GM13977 (cell line): ENCODE measurements at regions not wholly inside any gene's neighbourhood (a gene's known extent, or its start where the extent isn't known, plus 50 kb on each side); places are given as distances from the start of the nearest gene placed in this dataset.
A peak's percentile ranks its signal among the peaks of the same experiment; 100 is the strongest.
"Not testable (repeated sequence)": the region's sequence is repeated elsewhere in the genome, so short reads cannot be mapped to it uniquely, and the experiment has no call there.

Experiments used
- DNase-seq: peaks from one replicate; pipeline ENCODE4 v3.0.0; 2012; ENCODE audit warnings: low spot score
- CTCF ChIP-seq: IDR thresholded peaks from 2 replicates; pipeline ENCODE4 v1.5.1; 2012; ENCODE audit warnings: mild to moderate bottlenecking, control low read depth; ENCODE audit not compliant: insufficient read depth; ENCODE audit errors: extremely low read depth, missing control alignments
- in situ Hi-C: fragments of 300-500 bp; cut with MboI; formaldehyde crosslinking; loops from one replicate; pipeline ENCODE4 v1.12.0; 2022; ENCODE audit warnings: low sequenced_read_pairs, low pct_unique_long_range_greater_than_20kb, mixed read lengths, inconsistent platforms; ENCODE audit not compliant: unreplicated experiment

DNA sequence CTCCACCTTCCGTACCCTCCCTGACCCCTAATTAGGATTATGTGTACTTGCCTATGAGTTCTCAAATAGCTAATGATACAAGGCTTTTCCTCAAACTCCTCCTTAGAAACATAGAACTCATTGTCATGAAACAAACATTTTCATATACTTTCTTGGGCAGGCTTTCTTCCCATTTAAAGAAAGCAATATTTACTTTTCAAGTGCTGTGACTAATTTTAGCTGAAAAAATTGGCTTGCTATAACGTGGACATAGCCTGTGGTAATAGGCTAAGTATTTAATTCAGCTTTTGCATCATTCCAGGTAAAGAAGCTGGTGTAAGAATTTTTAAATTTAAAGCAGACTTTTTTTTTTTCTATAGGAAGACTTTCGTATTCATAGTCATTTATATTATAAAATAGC is 208.7 kb downstream of the SOX2 start:
- in situ Hi-C loops, result no loop called here
- no peak for TF ChIP-seq CTCF
- DNase-seq, result no peak

- in situ Hi-C loops, result no loop called here
Measured at GRCh38 chr3:181921220-181921619, 209.5 kb downstream of the SOX2 start.

DNA sequence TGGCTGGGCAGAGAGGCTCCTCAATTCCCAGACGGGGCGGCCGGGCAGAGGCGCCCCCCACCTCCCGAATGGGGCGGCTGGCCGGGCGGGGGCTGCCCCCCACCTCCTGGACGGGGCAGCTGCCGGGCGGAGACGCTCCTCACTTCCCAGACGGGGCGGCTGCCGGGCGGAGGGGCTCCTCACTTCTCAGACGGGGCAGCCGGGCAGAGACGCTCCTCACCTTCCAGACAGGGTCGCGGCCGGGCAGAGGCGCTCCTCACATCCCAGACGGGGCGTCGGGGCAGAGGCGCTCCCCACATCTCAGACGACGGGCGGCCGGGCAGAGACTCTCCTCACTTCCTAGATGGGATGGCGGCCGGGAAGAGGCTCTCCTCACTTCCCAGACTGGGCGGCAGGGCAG is 214.1 kb downstream of the SOX2 start:
- DNase-seq, in situ Hi-C loops: not testable (repeated sequence)

More at GRCh38 chr3:181921220-181921619, 209.5 kb downstream of the SOX2 start:
- no peak for TF ChIP-seq CTCF
- DNase-seq, result peak; percentile 42

- in situ Hi-C loops, result no loop called here
- no peak for DNase-seq
- TF ChIP-seq CTCF, result no peak
Measured at GRCh38 chr3:181929501-181929900, 217.8 kb downstream of the SOX2 start.

- no peak for TF ChIP-seq CTCF
- DNase-seq, result no peak
- in situ Hi-C loops, result no loop called here
Measured at GRCh38 chr3:181930105-181930504, 218.4 kb downstream of the SOX2 start.

- no peak for DNase-seq
- no peak for TF ChIP-seq CTCF
- in situ Hi-C loops, result no loop called here
Measured at GRCh38 chr3:181932039-181932438, 220.3 kb downstream of the SOX2 start.

- DNase-seq, result no peak
Measured at GRCh38 chr3:181933052-181933618, 221.4 kb downstream of the SOX2 start.

More at GRCh38 chr3:181933052-181933618, 221.4 kb downstream of the SOX2 start:
- in situ Hi-C loops, result no loop called here
- no peak for TF ChIP-seq CTCF
